MCF 10A (cell line): ENCODE measurements at regions not wholly inside any gene's neighbourhood (a gene's known extent, or its start where the extent isn't known, plus 50 kb on each side); places are given as distances from the start of the nearest gene placed in this dataset.

Experiments
- BruUV-seq: library from RNA; stranded (reverse); fragments of 400-500 nt; replicated peaks from 2 replicates; lab custom pipeline; 2021; lab: Mats Ljungman, UMichigan
- CTCF ChIA-PET: fragments of 300-600 bp; sonication (Branson Sonifier 250); formaldehyde crosslinking; extraction: SDS; loops from one replicate; lab custom pipeline; 2021; ENCODE audit warnings: antibody characterized with exemption, inconsistent platforms; lab: Yijun Ruan, JAX
- POLR2A ChIA-PET: fragments of 300-600, 350-650 bp; sonication (Branson Sonifier 250); formaldehyde crosslinking; extraction: SDS; loops from one replicate; lab custom pipeline; 2020; ENCODE audit warnings: antibody characterized with exemption, inconsistent platforms; lab: Yijun Ruan, JAX
- DNase-seq: peaks from one replicate; pipeline ENCODE4 v3.0.0-alpha.2; 2018; ENCODE audit not compliant: unreplicated experiment
- H3K27ac Mint-ChIP-seq: one replicate; pipeline ENCODE4 v1.8.0; 2022; ENCODE audit warnings: mild to moderate bottlenecking, low read depth, mixed read lengths; ENCODE audit not compliant: unreplicated experiment
- H3K27me3 Mint-ChIP-seq: one replicate; pipeline ENCODE4 v1.8.0; 2022; ENCODE audit warnings: mixed read lengths; ENCODE audit not compliant: insufficient read depth, unreplicated experiment
- H3K36me3 Mint-ChIP-seq: one replicate; pipeline ENCODE4 v1.8.0; 2022; ENCODE audit warnings: mild to moderate bottlenecking, moderate library complexity, mixed read lengths; ENCODE audit not compliant: insufficient read depth, unreplicated experiment
- H3K4me1 Mint-ChIP-seq: one replicate; pipeline ENCODE4 v1.8.0; 2022; ENCODE audit warnings: mixed read lengths; ENCODE audit not compliant: insufficient read depth, unreplicated experiment
- H3K4me3 Mint-ChIP-seq: one replicate; pipeline ENCODE4 v1.8.0; 2022; ENCODE audit warnings: mild to moderate bottlenecking, moderate library complexity, mixed read lengths; ENCODE audit not compliant: unreplicated experiment
- H3K9me3 Mint-ChIP-seq: one replicate; pipeline ENCODE4 v1.8.0; 2022; ENCODE audit warnings: mixed read lengths; ENCODE audit not compliant: unreplicated experiment
- CTCF ChIP-seq: fragments of 200-600 bp; IDR thresholded peaks from one replicate; pipeline ENCODE4 v1.8.0; 2022; ENCODE audit warnings: antibody characterized with exemption, mild to moderate bottlenecking; ENCODE audit not compliant: unreplicated experiment
- intact Hi-C: fragments of 100-400 bp; cut with micrococcal nuclease; formaldehyde crosslinking; loops from 2 replicates; pipeline ENCODE4 v1.14.1; 2022

- CTCF ChIA-PET, result no interaction called here
- peaks cover 7% of the 10 kb centered on the region for H3K4me1 Mint-ChIP-seq
- H3K4me3 Mint-ChIP-seq, result no peak overlapping the region
- H3K27ac Mint-ChIP-seq, result no peak overlapping the region
- no peaks in the 10 kb centered on the region for H3K9me3 Mint-ChIP-seq
- no peaks in the 10 kb centered on the region for H3K36me3 Mint-ChIP-seq
- intact Hi-C loops, result no loop called here
- no peak for DNase-seq
- POLR2A ChIA-PET, result no interaction called here
- TF ChIP-seq CTCF, result no peak
- peaks cover 45% of the 10 kb centered on the region for H3K27me3 Mint-ChIP-seq
- BruUV-seq, result no TSS peak
Observed at GRCh38 chr3:127133971-127134370, 59.0 kb upstream of the PRR23E start.

- Mint-ChIP-seq H3K4me3 (no peak overlapping the region), H3K27ac (no peak overlapping the region), H3K4me1 (peaks cover 12% of the 10 kb centered on the region), H3K27me3 (peaks cover 45% of the 10 kb centered on the region), H3K36me3 (no peaks in the 10 kb centered on the region), H3K9me3 (no peaks in the 10 kb centered on the region)
- intact Hi-C loops, result no loop called here
- no TSS peak for BruUV-seq
- POLR2A ChIA-PET, result no interaction called here
- CTCF ChIA-PET, result no interaction called here
- no peak for TF ChIP-seq CTCF
- DNase-seq, result no peak
Observed at GRCh38 chr3:127134466-127134865, 58.5 kb upstream of the PRR23E start.

GRCh38 chr3:127134887-127135240 lies 58.1 kb upstream of the PRR23E start:
- no peak for DNase-seq
- no peaks in the 10 kb centered on the region for H3K36me3 Mint-ChIP-seq
- H3K4me1 Mint-ChIP-seq, result peaks cover 12% of the 10 kb centered on the region
- BruUV-seq, result no TSS peak
- no peak overlapping the region for H3K4me3 Mint-ChIP-seq
- peaks cover 45% of the 10 kb centered on the region for H3K27me3 Mint-ChIP-seq
- intact Hi-C loops, result no loop called here
- no peaks in the 10 kb centered on the region for H3K9me3 Mint-ChIP-seq
- no peak for TF ChIP-seq CTCF
- no peak overlapping the region for H3K27ac Mint-ChIP-seq
- ChIA-PET CTCF (no interaction called here), POLR2A (no interaction called here)

GRCh38 chr3:127135241-127136023 lies 57.5 kb upstream of the PRR23E start:
- Mint-ChIP-seq H3K9me3 (no peaks in the 10 kb centered on the region), H3K4me1 (peaks cover 12% of the 10 kb centered on the region), H3K4me3 (peak overlapping the region; percentile 47), H3K27me3 (peaks cover 45% of the 10 kb centered on the region), H3K36me3 (no peaks in the 10 kb centered on the region), H3K27ac (no peak overlapping the region)
- no TSS peak for BruUV-seq
- TF ChIP-seq CTCF, result no peak
- ChIA-PET CTCF (no interaction called here), POLR2A (no interaction called here)
- intact Hi-C loops, result no loop called here
- DNase-seq, result no peak
